ENCODE measurements at regions not wholly inside any gene's neighbourhood (a gene's known extent, or its start where the extent isn't known, plus 50 kb on each side); places are given as distances from the start of the nearest gene placed in this dataset.

GRCh38 chr1:69441496-69441895 is 126.2 kb upstream of the LRRC7 start:
- H2AFZ ChIP-seq (ENCODE audit: low read depth, low read length), result no peak overlapping the region
- no peaks in the 10 kb centered on the region for H3K27me3 ChIP-seq (ENCODE audit: insufficient read depth, low read depth, low read length)
- no peaks in the 10 kb centered on the region for H3K36me3 ChIP-seq (ENCODE audit: insufficient read depth, low read length)
- H4K20me1 ChIP-seq (ENCODE audit: insufficient read depth), result no peaks in the 10 kb centered on the region
- no peaks in the 10 kb centered on the region for H3K9me3 ChIP-seq (ENCODE audit: low read length)
- H3F3A ChIP-seq (ENCODE audit: insufficient read depth, low read length, poor library complexity, severe bottlenecking), result no peaks in the 10 kb centered on the region
- H3K79me2 ChIP-seq (replicated peaks; ENCODE audit: insufficient read depth, low read length), result no peaks in the 10 kb centered on the region
- H3K9me2 ChIP-seq (ENCODE audit: insufficient read depth, low read length), result no peaks in the 10 kb centered on the region
- no peak overlapping the region for H3K4me2 ChIP-seq (ENCODE audit: low read length)
- TF ChIP-seq EP300 (conservative IDR thresholded peaks at IDR 0.05; ENCODE audit: poor library complexity, severe bottlenecking) (no peak), TAF1 (IDR thresholded peaks at IDR 0.05; ENCODE audit: low read depth) (no peak), RAD21 (conservative IDR thresholded peaks at IDR 0.05) (no peak), REST (IDR thresholded peaks at IDR 0.05; ENCODE audit: borderline replicate concordance) (no peak), SMC3 (conservative IDR thresholded peaks at IDR 0.05; ENCODE audit: poor library complexity) (no peak), CTCF (IDR thresholded peaks at IDR 0.05; ENCODE audit: poor library complexity, severe bottlenecking) (no peak), EZH2 (IDR thresholded peaks at IDR 0.05; ENCODE audit: borderline replicate concordance, insufficient read depth, low read length, poor library complexity, severe bottlenecking) (no peak), POLR2AphosphoS5 (IDR thresholded peaks at IDR 0.05) (no peak), MXI1 (conservative IDR thresholded peaks at IDR 0.05; ENCODE audit: poor library complexity, severe bottlenecking) (no peak)
- H3K4me3 ChIP-seq (ENCODE audit: low read length), result no peak overlapping the region
- H3K27ac ChIP-seq (ENCODE audit: low read length), result no peak overlapping the region
- H3K9ac ChIP-seq (ENCODE audit: low read length), result no peak overlapping the region

- Histone ChIP-seq H3F3A (ENCODE audit: insufficient read depth, low read length, poor library complexity, severe bottlenecking) (no peaks in the 10 kb centered on the region), H3K79me2 (replicated peaks; ENCODE audit: insufficient read depth, low read length) (no peaks in the 10 kb centered on the region), H3K27ac (ENCODE audit: low read length) (no peak overlapping the region), H3K9me3 (ENCODE audit: low read length) (no peaks in the 10 kb centered on the region), H3K4me3 (ENCODE audit: low read length) (no peak overlapping the region), H2AFZ (ENCODE audit: low read depth, low read length) (no peak overlapping the region), H3K4me2 (ENCODE audit: low read length) (no peak overlapping the region), H3K9me2 (ENCODE audit: insufficient read depth, low read length) (no peaks in the 10 kb centered on the region), H4K20me1 (ENCODE audit: insufficient read depth) (no peaks in the 10 kb centered on the region), H3K27me3 (ENCODE audit: insufficient read depth, low read depth, low read length) (no peaks in the 10 kb centered on the region), H3K36me3 (ENCODE audit: insufficient read depth, low read length) (no peaks in the 10 kb centered on the region), H3K9ac (ENCODE audit: low read length) (no peak overlapping the region)
- TF ChIP-seq SMC3 (conservative IDR thresholded peaks at IDR 0.05; ENCODE audit: poor library complexity), result no peak
- TF ChIP-seq CTCF (IDR thresholded peaks at IDR 0.05; ENCODE audit: poor library complexity, severe bottlenecking), result no peak
- no peak for TF ChIP-seq MXI1 (conservative IDR thresholded peaks at IDR 0.05; ENCODE audit: poor library complexity, severe bottlenecking)
- TF ChIP-seq EZH2 (IDR thresholded peaks at IDR 0.05; ENCODE audit: borderline replicate concordance, insufficient read depth, low read length, poor library complexity, severe bottlenecking), result no peak
- no peak for TF ChIP-seq RAD21 (conservative IDR thresholded peaks at IDR 0.05)
- no peak for TF ChIP-seq EP300 (conservative IDR thresholded peaks at IDR 0.05; ENCODE audit: poor library complexity, severe bottlenecking)
- TF ChIP-seq POLR2AphosphoS5 (IDR thresholded peaks at IDR 0.05), result no peak
- TF ChIP-seq TAF1 (IDR thresholded peaks at IDR 0.05; ENCODE audit: low read depth), result no peak
- no peak for TF ChIP-seq REST (IDR thresholded peaks at IDR 0.05; ENCODE audit: borderline replicate concordance)
Measured at GRCh38 chr1:69451196-69451595, 116.5 kb upstream of the LRRC7 start.
